PC-3 (cell line): ENCODE measurements at regions not wholly inside any gene's neighbourhood (a gene's known extent, or its start where the extent isn't known, plus 50 kb on each side); places are given as distances from the start of the nearest gene placed in this dataset.

ENCODE experiments used
- ATAC-seq: fragments of 200-7000 bp; cut with Tn5 transposase; 2 replicates; pipeline ENCODE4 v1.9.1; 2020; ENCODE audit warnings: mild to moderate bottlenecking, moderate library complexity
- BruUV-seq: library from RNA; stranded (reverse); fragments of 400-500 nt; replicated peaks from 2 replicates; lab custom pipeline; 2021; lab: Mats Ljungman, UMichigan
- CTCF ChIA-PET: fragments of 300-600 bp; sonication (Branson Sonifier 250); formaldehyde crosslinking; loops from one replicate; lab custom pipeline; 2022; ENCODE audit warnings: antibody characterized with exemption; lab: Charles Lee
- POLR2A ChIA-PET: fragments of 300-600 bp; sonication (Branson Sonifier 250); formaldehyde crosslinking; loops from one replicate; lab custom pipeline; 2022; ENCODE audit warnings: antibody characterized with exemption; ENCODE audit not compliant: unreplicated experiment; lab: Charles Lee
- DNase-seq: peaks from one replicate; pipeline ENCODE4 v3.0.0-alpha.2; 2015
- H2AFZ ChIP-seq: fragments of 300-600 bp; sonication (generic); 2 replicates; pipeline ENCODE4 v1.6.0; 2016; ENCODE audit warnings: antibody characterized with exemption, low read length
- H3F3A ChIP-seq: fragments of 300-600 bp; sonication (generic); one replicate; pipeline ENCODE4 v1.6.0; 2017; ENCODE audit warnings: antibody characterized with exemption, low read length, control low read depth, mild to moderate bottlenecking; ENCODE audit not compliant: unreplicated experiment
- H3K27ac ChIP-seq: fragments of 300-600 bp; sonication (generic); 2 replicates; pipeline ENCODE4 v1.5.1; 2016; ENCODE audit warnings: mild to moderate bottlenecking, low read length
- H3K27me3 ChIP-seq: fragments of 300-600 bp; sonication (generic); 2 replicates; pipeline ENCODE4 v1.6.1; 2016; ENCODE audit warnings: low read length, mixed read lengths
- H3K36me3 ChIP-seq: fragments of 300-600 bp; sonication (generic); 2 replicates; pipeline ENCODE4 v1.6.1; 2016; ENCODE audit warnings: low read depth, mixed run types, low read length, mixed read lengths
- H3K4me1 ChIP-seq: fragments of 300-600 bp; sonication (generic); 2 replicates; pipeline ENCODE4 v1.5.1; 2016; ENCODE audit warnings: low read length; ENCODE audit not compliant: insufficient read depth
- H3K4me2 ChIP-seq: fragments of 300-600 bp; sonication (generic); 2 replicates; pipeline ENCODE4 v1.6.0; 2016; ENCODE audit warnings: low read length
- H3K4me3 ChIP-seq: fragments of 300-600 bp; sonication (generic); 2 replicates; pipeline ENCODE4 v1.5.1; 2016; ENCODE audit warnings: mild to moderate bottlenecking, low read length, mixed read lengths
- H3K79me2 ChIP-seq: fragments of 300-600 bp; sonication (generic); 2 replicates; pipeline ENCODE4 v1.6.1; 2017; ENCODE audit warnings: low read length, mixed read lengths
- H3K9ac ChIP-seq: fragments of 300-600 bp; sonication (generic); 2 replicates; pipeline ENCODE4 v1.6.0; 2016; ENCODE audit warnings: mild to moderate bottlenecking, low read length
- H3K9me2 ChIP-seq: fragments of 300-600 bp; sonication (generic); replicated peaks from 2 replicates; pipeline ENCODE4 v1.6.1; 2016; ENCODE audit warnings: mixed run types, low read length, mixed read lengths
- H3K9me3 ChIP-seq: fragments of 300-600 bp; sonication (generic); 2 replicates; pipeline ENCODE4 v1.6.1; 2016; ENCODE audit warnings: low read length, mixed read lengths
- H4K20me1 ChIP-seq: fragments of 300-600 bp; sonication (generic); 2 replicates; pipeline ENCODE4 v1.6.1; 2016; ENCODE audit warnings: low read length, mixed read lengths
- CTCF ChIP-seq: fragments of 300-600 bp; sonication (generic); conservative IDR thresholded peaks from 2 replicates; pipeline ENCODE4 v1.5.1; 2017; ENCODE audit warnings: antibody characterized with exemption, low read depth, mild to moderate bottlenecking, low read length
- EZH2 ChIP-seq: fragments of 300-600 bp; sonication (generic); IDR thresholded peaks from one replicate; pipeline ENCODE4 v1.6.1; 2017; ENCODE audit warnings: antibody characterized with exemption, mild to moderate bottlenecking, low read length; ENCODE audit not compliant: unreplicated experiment
- EZH2phosphoT487 ChIP-seq: fragments of 300-600 bp; sonication (generic); IDR thresholded peaks from 2 replicates; pipeline ENCODE4 v1.6.1; 2018; ENCODE audit warnings: mild to moderate bottlenecking, antibody characterized with exemption, low read length, borderline replicate concordance
- intact Hi-C: fragments of 100-400 bp; cut with micrococcal nuclease; formaldehyde crosslinking; loops from 2 replicates; pipeline ENCODE4 v1.9.0; 2023

DNA sequence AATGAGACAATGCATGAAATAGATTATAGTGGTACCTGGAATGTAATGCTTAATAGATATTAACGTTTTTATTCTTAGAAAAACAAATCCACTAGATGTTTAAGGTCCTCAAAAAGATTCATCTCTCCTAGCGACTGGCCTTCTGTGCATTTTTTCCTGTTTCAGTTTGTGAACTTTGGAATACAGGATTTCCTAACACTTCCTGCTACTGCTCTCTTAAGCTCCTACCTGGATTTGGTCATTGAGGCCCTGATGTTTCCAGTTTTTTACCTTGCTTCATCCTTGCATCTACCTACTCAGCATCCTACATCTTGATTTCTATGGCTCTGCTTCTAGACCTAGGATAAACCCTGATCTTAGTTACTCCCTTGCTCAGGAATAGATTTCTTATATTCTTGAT, 188.4 kb downstream of the ABCC12 start:
- CTCF ChIA-PET, result no interaction called here
- Histone ChIP-seq H3K27ac (no peak overlapping the region), H3K4me2 (no peak overlapping the region), H3K79me2 (no peaks in the 10 kb centered on the region), H3K4me3 (no peak overlapping the region), H3K36me3 (no peaks in the 10 kb centered on the region), H3K4me1 (no peaks in the 10 kb centered on the region), H3F3A (no peaks in the 10 kb centered on the region), H3K9ac (no peak overlapping the region), H3K9me2 (no peaks in the 10 kb centered on the region), H3K9me3 (no peaks in the 10 kb centered on the region), H2AFZ (no peak overlapping the region), H4K20me1 (no peaks in the 10 kb centered on the region), H3K27me3 (no peaks in the 10 kb centered on the region)
- BruUV-seq, result no TSS peak
- ATAC-seq (no peak), DNase-seq (no peak)
- TF ChIP-seq EZH2, result no peak
- intact Hi-C loops, result no loop called here
- POLR2A ChIA-PET, result no interaction called here

- Histone ChIP-seq H3F3A (no peaks in the 10 kb centered on the region), H3K27me3 (no peaks in the 10 kb centered on the region), H3K4me3 (no peak overlapping the region), H3K9ac (no peak overlapping the region), H3K36me3 (no peaks in the 10 kb centered on the region), H3K4me1 (no peaks in the 10 kb centered on the region), H3K4me2 (no peak overlapping the region), H3K9me2 (no peaks in the 10 kb centered on the region), H3K9me3 (no peaks in the 10 kb centered on the region), H3K27ac (no peak overlapping the region), H4K20me1 (no peaks in the 10 kb centered on the region), H2AFZ (no peak overlapping the region), H3K79me2 (no peaks in the 10 kb centered on the region)
- CTCF ChIA-PET, result no interaction called here
- intact Hi-C loops, result no loop called here
- POLR2A ChIA-PET, result no interaction called here
- TF ChIP-seq CTCF (no peak), EZH2 (no peak), EZH2phosphoT487 (no peak)
- ATAC-seq (no peak), DNase-seq (no peak)
- BruUV-seq, result no TSS peak
These were observed 189.5 kb downstream of the ABCC12 start for GRCh38 chr16:47966325-47966724.

DNA sequence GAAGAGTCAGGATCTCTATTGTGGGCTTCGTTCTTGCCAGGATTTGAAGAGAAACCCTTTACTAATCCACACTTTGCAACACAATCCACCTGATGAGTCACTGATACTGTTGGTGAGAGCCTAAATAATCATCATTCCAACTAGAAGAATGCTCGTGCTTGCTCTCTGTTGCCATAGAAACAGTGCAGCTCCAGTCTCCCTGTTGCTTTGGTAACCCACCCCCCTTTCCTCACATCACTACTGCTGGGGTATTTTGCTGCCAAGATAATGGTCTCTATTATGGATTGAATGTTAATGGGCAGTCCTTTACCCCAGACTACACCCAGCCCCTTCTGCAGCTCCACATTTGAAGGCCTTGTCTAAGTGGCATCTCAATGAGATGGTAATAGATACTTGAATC, 190.4 kb downstream of the ABCC12 start:
- Histone ChIP-seq H3K36me3 (no peaks in the 10 kb centered on the region), H3K4me1 (no peaks in the 10 kb centered on the region), H2AFZ (no peak overlapping the region), H3K27me3 (no peaks in the 10 kb centered on the region), H3K4me2 (no peak overlapping the region), H3K27ac (no peak overlapping the region), H3K9ac (no peak overlapping the region), H4K20me1 (no peaks in the 10 kb centered on the region), H3K9me2 (no peaks in the 10 kb centered on the region), H3F3A (no peaks in the 10 kb centered on the region), H3K4me3 (no peak overlapping the region), H3K9me3 (no peaks in the 10 kb centered on the region), H3K79me2 (no peaks in the 10 kb centered on the region)
- no peak for DNase-seq
- ChIA-PET CTCF (no interaction called here), POLR2A (no interaction called here)
- intact Hi-C loops, result no loop called here
- TF ChIP-seq EZH2 (no peak), CTCF (no peak)
- ATAC-seq, result no peak
- no TSS peak for BruUV-seq
